Upper lobe of left lung (tissue), 6 donors: ENCODE measurements at regions not wholly inside any gene's neighbourhood (a gene's known extent, or its start where the extent isn't known, plus 50 kb on each side); places are given as distances from the start of the nearest gene placed in this dataset.
"Not testable (repeated sequence)": the region's sequence is repeated elsewhere in the genome, so short reads cannot be mapped to it uniquely, and the experiment has no call there.

Source experiments
- ATAC-seq, 2 donors: fragments of 200-7000 bp; cut with Tn5 transposase; one replicate each; pipeline ENCODE4 v1.9.1; 2022; ENCODE audit warnings: mild to moderate bottlenecking in 2 of 2, moderate library complexity in 2 of 2; ENCODE audit not compliant: low FRiP score in 2 of 2
- DNase-seq, 2 donors: peaks; one replicate each; pipeline ENCODE4 v3.0.0-alpha.2; 2019 to 2020
- H3K27ac ChIP-seq, 4 donors: fragments of 200-600 bp; sonication (generic); one replicate each; pipeline ENCODE4 v1.5.1; 2016 to 2019
- H3K27me3 ChIP-seq, 4 donors: fragments of 200-600 bp; sonication (generic); one replicate each; pipeline ENCODE4 v1.5.1; 2017 to 2019
- H3K36me3 ChIP-seq, 4 donors: fragments of 200-600 bp; sonication (generic); one replicate each; pipeline ENCODE4 v1.5.1; 2016 to 2019
- H3K4me1 ChIP-seq, 4 donors: fragments of 200-600 bp; sonication (generic); one replicate each; pipeline ENCODE4 v1.5.1; 2018 to 2019
- H3K4me3 ChIP-seq, 4 donors: fragments of 200-600 bp; sonication (generic); one replicate each; pipeline ENCODE4 v1.5.1; 2017 to 2019; ENCODE audit warnings: mild to moderate bottlenecking in 2 of 4, moderate library complexity in 1 of 4
- H3K9me3 ChIP-seq, 4 donors: fragments of 200-600 bp; sonication (generic); one replicate each; pipeline ENCODE4 v1.5.1; 2018 to 2019
- EP300 ChIP-seq, 4 donors: sonication (generic); formaldehyde crosslinking; IDR thresholded peaks; one replicate each; pipeline ENCODE4 v1.5.1; 2017; ENCODE audit warnings: antibody characterized with exemption in 4 of 4, control low read depth in 2 of 4
- POLR2A ChIP-seq, 4 donors: fragments of 450-650 bp; IDR thresholded peaks; one replicate each; pipeline ENCODE4 v1.5.1; 2016 to 2017; ENCODE audit warnings: antibody characterized with exemption in 4 of 4, mild to moderate bottlenecking in 2 of 4
- POLR2AphosphoS5 ChIP-seq, 2 donors: sonication (generic); formaldehyde crosslinking; IDR thresholded peaks; one replicate each; pipeline ENCODE4 v1.5.1; 2017; ENCODE audit warnings: antibody characterized with exemption in 2 of 2
- WGBS, 2 donors: methylation state at CpG; one replicate each; pipeline ENCODE4 v1.1.5; 2017 to 2018; 5-methylcytosine and 5-hydroxymethylcytosine counted together
- TF ChIP-seq, protein P1 (sequence below), 6 experiments: fragments of 450-650 bp in 4 of 6; fragments of 200-600 bp in 2 of 6; sonication (generic) in 2 of 6; IDR thresholded peaks; one replicate each; pipeline ENCODE4 v1.5.1; 2016 to 2019; ENCODE audit warnings: antibody characterized with exemption in 6 of 6
- donor health status: DM: no; HTN: no; CAD: no; lungs with moderate emphysema.
- donor health status: DM: no; HTN: yes; CAD: no; lungs with severe emphysema.

DNA sequence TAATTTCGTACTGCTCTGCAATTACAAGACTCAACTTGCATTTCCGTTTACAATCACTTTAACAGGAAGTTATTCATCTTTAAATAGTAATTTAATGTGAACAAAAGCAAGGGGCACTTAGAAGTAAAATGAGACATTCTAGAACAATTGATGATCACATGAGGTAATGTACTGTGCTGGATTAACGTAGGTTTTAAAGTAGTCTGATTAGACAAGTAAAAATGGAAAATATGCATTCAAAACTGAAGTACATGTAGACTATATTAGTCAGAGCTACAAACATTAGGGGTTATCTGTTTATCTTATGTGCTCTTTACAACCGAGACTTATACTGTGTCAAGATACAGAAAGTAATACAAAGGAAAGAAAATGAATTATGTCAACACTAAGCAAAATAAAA, 1528.0 kb downstream of the SLITRK5 start:
- DNase-seq (no peak), ATAC-seq (no peak)
- Histone ChIP-seq H3K27ac (no peak overlapping the region), H3K4me3 (no peak overlapping the region), H3K4me1 (no peaks in the 10 kb centered on the region), H3K27me3 (no peaks in the 10 kb centered on the region), H3K9me3 (no peaks in the 10 kb centered on the region), H3K36me3 (no peaks in the 10 kb centered on the region)
- 33 to 35% methylated on average over 4 of the region's 4 CpGs for WGBS, 2 donors
- no peak for TF ChIP-seq POLR2AphosphoS5 (IDR thresholded peaks at IDR 0.05)
- TF ChIP-seq EP300 (IDR thresholded peaks at IDR 0.05), result no peak
- TF ChIP-seq POLR2A (IDR thresholded peaks at IDR 0.05), result no peak
- TF ChIP-seq, protein P1, sequence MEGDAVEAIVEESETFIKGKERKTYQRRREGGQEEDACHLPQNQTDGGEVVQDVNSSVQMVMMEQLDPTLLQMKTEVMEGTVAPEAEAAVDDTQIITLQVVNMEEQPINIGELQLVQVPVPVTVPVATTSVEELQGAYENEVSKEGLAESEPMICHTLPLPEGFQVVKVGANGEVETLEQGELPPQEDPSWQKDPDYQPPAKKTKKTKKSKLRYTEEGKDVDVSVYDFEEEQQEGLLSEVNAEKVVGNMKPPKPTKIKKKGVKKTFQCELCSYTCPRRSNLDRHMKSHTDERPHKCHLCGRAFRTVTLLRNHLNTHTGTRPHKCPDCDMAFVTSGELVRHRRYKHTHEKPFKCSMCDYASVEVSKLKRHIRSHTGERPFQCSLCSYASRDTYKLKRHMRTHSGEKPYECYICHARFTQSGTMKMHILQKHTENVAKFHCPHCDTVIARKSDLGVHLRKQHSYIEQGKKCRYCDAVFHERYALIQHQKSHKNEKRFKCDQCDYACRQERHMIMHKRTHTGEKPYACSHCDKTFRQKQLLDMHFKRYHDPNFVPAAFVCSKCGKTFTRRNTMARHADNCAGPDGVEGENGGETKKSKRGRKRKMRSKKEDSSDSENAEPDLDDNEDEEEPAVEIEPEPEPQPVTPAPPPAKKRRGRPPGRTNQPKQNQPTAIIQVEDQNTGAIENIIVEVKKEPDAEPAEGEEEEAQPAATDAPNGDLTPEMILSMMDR (IDR thresholded peaks at IDR 0.05), result no peak

DNA sequence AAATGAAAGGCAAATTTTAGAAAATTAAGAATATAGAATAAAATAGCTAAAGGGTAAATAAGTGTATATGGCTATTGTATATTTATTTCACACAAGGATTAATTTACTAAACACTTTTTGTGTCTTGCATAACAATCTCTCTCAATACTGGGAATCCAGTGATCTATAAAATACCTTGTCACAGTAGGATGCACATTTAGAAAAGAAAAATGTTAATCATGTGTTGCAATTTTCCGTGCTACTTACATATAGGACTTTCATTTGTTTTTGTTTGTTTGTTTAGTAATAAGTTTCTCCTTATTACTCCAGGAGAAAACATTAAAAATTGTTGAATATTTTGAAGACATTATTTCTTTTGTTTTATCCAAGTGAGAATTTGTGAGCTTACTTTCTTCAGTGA, 1533.3 kb downstream of the SLITRK5 start:
- no peak overlapping the region for H3K27ac ChIP-seq
- ATAC-seq, result no peak
- H3K4me1 ChIP-seq, result no peaks in the 10 kb centered on the region

DNA sequence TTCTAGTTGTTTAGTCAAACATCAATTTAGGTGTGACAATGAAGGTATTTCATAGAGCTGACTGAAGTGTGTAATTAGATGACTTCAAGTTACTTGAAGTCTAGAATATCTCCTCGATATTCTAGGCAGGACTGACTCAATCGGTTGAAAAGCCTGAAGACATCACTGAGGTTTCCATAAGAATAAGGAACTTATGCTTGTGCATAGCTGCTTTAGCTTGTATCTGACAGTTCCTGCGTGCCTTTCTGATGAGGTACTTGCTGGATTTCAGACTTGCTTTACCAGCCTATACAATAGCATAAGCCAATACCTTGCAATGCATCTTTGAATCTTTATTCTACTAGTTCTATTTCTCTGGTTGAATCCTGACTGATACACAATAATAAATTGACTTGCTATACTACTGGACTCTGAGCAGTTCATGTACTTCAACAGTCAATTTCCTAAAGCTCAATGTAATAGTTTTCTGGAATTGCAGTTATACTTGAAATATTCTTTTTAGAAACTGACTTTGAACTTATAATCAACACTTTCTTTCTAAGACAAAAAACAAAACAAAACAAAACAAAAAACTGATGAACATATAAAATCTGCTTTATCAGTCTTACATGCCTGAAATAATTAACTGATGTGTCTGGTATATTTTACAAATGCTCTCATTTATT, 1534.8 kb downstream of the SLITRK5 start:
- WGBS, 2 donors, result 43 to 66% methylated on average over 3 of the region's 3 CpGs
- Histone ChIP-seq H3K36me3 (no peaks in the 10 kb centered on the region), H3K4me3 (no peak overlapping the region), H3K9me3 (no peaks in the 10 kb centered on the region), H3K27ac (no peak overlapping the region), H3K27me3 (no peaks in the 10 kb centered on the region), H3K4me1 (no peaks in the 10 kb centered on the region)
- ATAC-seq (no peak), DNase-seq (no peak)
- no peak for TF ChIP-seq POLR2A (IDR thresholded peaks at IDR 0.05)
- TF ChIP-seq POLR2AphosphoS5 (IDR thresholded peaks at IDR 0.05), result no peak
- TF ChIP-seq, protein P1 (IDR thresholded peaks at IDR 0.05), result no peak
- TF ChIP-seq EP300 (IDR thresholded peaks at IDR 0.05), result no peak

More for the DNA sequence above, 1533.3 kb downstream of the SLITRK5 start:
- no peak overlapping the region for H3K4me3 ChIP-seq
- 82 to 89% methylated on average over 1 of the region's 1 CpG for WGBS, 2 donors
- no peak for DNase-seq
- no peaks in the 10 kb centered on the region for H3K36me3 ChIP-seq
- no peaks in the 10 kb centered on the region for H3K27me3 ChIP-seq
- TF ChIP-seq EP300 (IDR thresholded peaks at IDR 0.05), result no peak
- no peak for TF ChIP-seq POLR2AphosphoS5 (IDR thresholded peaks at IDR 0.05)
- TF ChIP-seq, protein P1 (IDR thresholded peaks at IDR 0.05), result no peak
- no peak for TF ChIP-seq POLR2A (IDR thresholded peaks at IDR 0.05)
- H3K9me3 ChIP-seq, result no peaks in the 10 kb centered on the region

DNA sequence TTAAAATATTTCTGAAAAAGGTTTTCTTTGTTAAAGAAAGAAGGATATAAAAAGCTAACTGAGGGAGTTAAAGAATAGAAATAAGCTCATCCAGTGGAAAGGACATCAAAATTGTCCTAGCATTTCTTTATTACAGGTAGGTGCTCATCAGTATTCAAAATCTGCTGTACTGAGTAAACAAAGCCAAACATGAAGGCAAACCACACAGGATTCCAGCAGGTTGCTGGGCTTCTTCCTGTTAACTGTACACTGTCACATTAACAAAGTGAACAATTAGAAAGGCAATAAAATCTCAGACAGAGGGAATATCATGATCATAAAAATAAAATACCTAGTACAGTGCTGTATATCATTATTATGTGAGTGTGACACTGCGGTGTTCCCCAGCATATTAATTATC, 1541.0 kb downstream of the SLITRK5 start:
- no peaks in the 10 kb centered on the region for H3K9me3 ChIP-seq
- TF ChIP-seq POLR2AphosphoS5 (IDR thresholded peaks at IDR 0.05), result no peak
- TF ChIP-seq EP300 (IDR thresholded peaks at IDR 0.05), result no peak
- TF ChIP-seq POLR2A (IDR thresholded peaks at IDR 0.05), result no peak
- TF ChIP-seq, protein P1 (IDR thresholded peaks at IDR 0.05), result no peak
- no peak overlapping the region for H3K4me3 ChIP-seq
- H3K27me3 ChIP-seq, result no peaks in the 10 kb centered on the region
- no peak for DNase-seq
- H3K4me1 ChIP-seq, result no peaks in the 10 kb centered on the region
- H3K27ac ChIP-seq, result no peak overlapping the region
- ATAC-seq, result no peak
- H3K36me3 ChIP-seq, result no peaks in the 10 kb centered on the region
- WGBS, 2 donors, result 78 to 90% methylated on average over 1 of the region's 1 CpG

DNA sequence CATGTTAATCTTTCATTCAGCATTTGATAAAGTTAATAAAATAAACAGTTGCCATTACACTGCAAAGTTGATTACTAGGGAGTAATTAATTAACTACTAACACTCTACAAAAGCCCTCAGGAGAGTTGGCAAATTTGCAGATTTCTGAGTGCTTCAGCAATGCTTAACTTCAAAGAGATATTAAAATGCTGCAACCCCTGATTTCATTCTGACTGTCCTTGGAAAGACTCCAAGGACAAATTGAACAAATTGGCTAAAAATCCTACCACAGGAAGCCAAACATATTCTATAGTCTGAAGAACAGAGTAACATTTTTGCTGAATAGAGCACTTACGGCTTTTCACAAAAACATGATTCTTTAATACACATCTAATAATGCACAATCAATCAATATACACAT, 1543.0 kb downstream of the SLITRK5 start:
- ATAC-seq (no peak), DNase-seq (no peak)
- no peaks in the 10 kb centered on the region for H3K9me3 ChIP-seq
- H3K4me1 ChIP-seq, result no peaks in the 10 kb centered on the region
- no peak overlapping the region for H3K4me3 ChIP-seq
- TF ChIP-seq POLR2AphosphoS5 (IDR thresholded peaks at IDR 0.05) (no peak), EP300 (IDR thresholded peaks at IDR 0.05) (no peak), POLR2A (IDR thresholded peaks at IDR 0.05) (no peak)
- TF ChIP-seq, protein P1 (IDR thresholded peaks at IDR 0.05), result no peak
- no peaks in the 10 kb centered on the region for H3K27me3 ChIP-seq
- H3K27ac ChIP-seq, result no peak overlapping the region
- WGBS, 2 donors, result 59 to 71% methylated on average over 1 of the region's 1 CpG
- H3K36me3 ChIP-seq, result no peaks in the 10 kb centered on the region

DNA sequence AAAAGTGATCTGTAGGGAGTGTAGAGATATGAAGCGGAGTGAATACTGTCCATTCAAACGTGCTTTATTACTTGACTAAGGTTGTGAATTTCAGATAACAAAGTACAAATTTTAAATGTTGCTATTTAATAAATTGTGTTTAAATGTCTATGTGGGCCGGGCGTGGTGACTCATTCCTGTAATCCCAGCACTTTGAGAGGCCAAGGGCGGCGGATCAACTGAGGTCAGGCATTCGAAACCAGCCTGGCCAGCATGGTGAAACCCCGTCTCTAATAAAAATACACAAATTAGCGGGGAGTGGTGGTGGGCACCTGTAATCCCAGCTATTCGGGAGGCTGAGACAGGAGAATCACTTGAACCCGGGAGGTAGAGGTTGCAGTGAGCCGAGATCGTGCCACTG, 1544.1 kb downstream of the SLITRK5 start:
- DNase-seq, ATAC-seq, H3K27ac ChIP-seq, H3K27me3 ChIP-seq, H3K9me3 ChIP-seq, H3K4me1 ChIP-seq, H3K36me3 ChIP-seq, H3K4me3 ChIP-seq: not testable (repeated sequence)
- 82 to 86% methylated on average over 13 of the region's 13 CpGs for WGBS, 2 donors
